Astrocyte (in vitro differentiated cells and primary cell): ENCODE measurements at regions not wholly inside any gene's neighbourhood (a gene's known extent, or its start where the extent isn't known, plus 50 kb on each side); places are given as distances from the start of the nearest gene placed in this dataset.

Experiments used
- CTCF ChIP-seq: IDR thresholded peaks from 2 replicates; pipeline ENCODE4 v1.5.1; 2011; ENCODE audit warnings: low read depth, mild to moderate bottlenecking, inconsistent platforms, low read length, moderate library complexity; ENCODE audit not compliant: insufficient read depth
- EZH2 ChIP-seq: IDR thresholded peaks from 2 replicates; pipeline ENCODE4 v1.6.1; 2012; ENCODE audit warnings: mild to moderate bottlenecking, low read length, inconsistent platforms; ENCODE audit not compliant: insufficient read depth

DNA sequence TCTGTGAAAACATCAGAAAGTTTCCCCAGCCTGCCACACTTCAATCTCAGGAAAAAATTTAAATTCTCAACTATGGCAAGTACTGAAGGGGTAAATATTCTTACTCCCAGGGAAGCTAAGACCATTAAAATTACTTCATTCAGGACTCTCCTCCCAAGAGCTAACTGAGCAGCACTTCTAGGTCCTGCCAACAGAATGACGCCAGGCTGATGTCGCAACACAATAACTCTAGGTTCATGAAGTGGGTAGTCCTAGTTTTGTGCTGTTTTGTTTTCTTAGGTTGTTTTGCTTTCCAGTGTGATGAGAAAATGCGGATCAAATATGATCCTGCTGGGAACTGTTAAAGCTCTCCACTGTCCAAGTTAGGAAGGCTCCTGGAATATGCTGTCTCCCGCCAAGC, 180.0 kb downstream of the NKX6-1 start:
- TF ChIP-seq CTCF = no peak
- TF ChIP-seq EZH2 = no peak
